GM12878 (cell line): ENCODE measurements at regions not wholly inside any gene's neighbourhood (a gene's known extent, or its start where the extent isn't known, plus 50 kb on each side); places are given as distances from the start of the nearest gene placed in this dataset.
"Not testable (repeated sequence)": the region's sequence is repeated elsewhere in the genome, so short reads cannot be mapped to it uniquely, and the experiment has no call there.

Source experiments
- ATAC-seq: fragments of 200-7000 bp; cut with Tn5 transposase; 3 replicates; pipeline ENCODE4 v1.9.1; 2020; ENCODE audit warnings: mild to moderate bottlenecking, moderate library complexity
- BruUV-seq: library from RNA; stranded (reverse); fragments of 400-500 nt; replicated peaks from 2 replicates; lab custom pipeline; 2021; lab: Mats Ljungman, UMichigan
- CTCF ChIA-PET: fragments of 300-600 bp; sonication (Branson Sonifier 250); formaldehyde crosslinking; extraction: SDS; loops from one replicate; lab custom pipeline; 2021; ENCODE audit warnings: inconsistent platforms; lab: Yijun Ruan, JAX
- POLR2A ChIA-PET: fragments of 350-600 bp; formaldehyde crosslinking; extraction: SDS; loops from one replicate; lab custom pipeline; 2021; ENCODE audit warnings: inconsistent platforms; lab: Charles Lee
- RAD21 ChIA-PET: fragments of 300-600 bp; sonication (Branson Sonifier 250); formaldehyde crosslinking; loops from one replicate; lab custom pipeline; 2023; ENCODE audit warnings: antibody characterized with exemption; ENCODE audit not compliant: unreplicated experiment; lab: Charles Lee
- SMC1A ChIA-PET: fragments of 300-600 bp; sonication (Branson Sonifier 250); formaldehyde crosslinking; loops from one replicate; lab custom pipeline; 2023; ENCODE audit not compliant: unreplicated experiment, uncharacterized antibody; lab: Charles Lee
- DNase-seq: peaks from one replicate; pipeline ENCODE4 v3.0.0-alpha.2; 2011; ENCODE audit warnings: low read depth, low spot score
- FAIRE-seq: peaks from 3 replicates; lab custom pipeline; 2011; peaks lifted over from hg19 to GRCh38; lab: Jason Lieb, UNC
- H2AFZ ChIP-seq: 2 replicates; pipeline ENCODE4 v1.6.0; 2011; ENCODE audit warnings: low read depth, low read length, control low read depth; ENCODE audit not compliant: control insufficient read depth
- H3K27ac ChIP-seq: 2 replicates; pipeline ENCODE4 v1.5.1; 2011; ENCODE audit warnings: control low read depth; ENCODE audit not compliant: control insufficient read depth, insufficient read depth
- H3K27me3 ChIP-seq, 2 experiments: replicated peaks in 1 of 2; 2 replicates each; pipeline versions ENCODE4 v1.6.0 to v1.6.1; 2011; ENCODE audit warnings: low read length in 1 of 2; ENCODE audit not compliant: control insufficient read depth in 2 of 2, insufficient read depth in 2 of 2
- H3K36me3 ChIP-seq, 2 experiments: 2 replicates each; pipeline ENCODE4 v1.5.1; 2011; ENCODE audit warnings: low read length in 1 of 2; ENCODE audit not compliant: control insufficient read depth in 2 of 2, insufficient read depth in 2 of 2
- H3K4me1 ChIP-seq: 2 replicates; pipeline ENCODE4 v1.6.1; 2011; ENCODE audit warnings: mild to moderate bottlenecking, low read length, moderate library complexity, mixed read lengths; ENCODE audit not compliant: control insufficient read depth, insufficient read depth
- H3K4me2 ChIP-seq: 2 replicates; pipeline ENCODE4 v1.6.0; 2011; ENCODE audit warnings: control low read depth; ENCODE audit not compliant: control insufficient read depth, insufficient read depth
- H3K4me3 ChIP-seq: fragments of 200-600 bp; sonication (generic); 2 replicates; pipeline ENCODE4 v1.5.1; 2016
- H3K79me2 ChIP-seq: 2 replicates; pipeline ENCODE4 v1.6.0; 2011; ENCODE audit warnings: low read length; ENCODE audit not compliant: control insufficient read depth, insufficient read depth
- H3K9ac ChIP-seq: 2 replicates; pipeline ENCODE4 v1.8.0; 2011; ENCODE audit warnings: low read length, control low read depth, mixed read lengths; ENCODE audit not compliant: control insufficient read depth, insufficient read depth
- H3K9me3 ChIP-seq: replicated peaks from 3 replicates; pipeline ENCODE4 v1.5.1; 2011; ENCODE audit warnings: mild to moderate bottlenecking, low read length; ENCODE audit not compliant: control insufficient read depth, insufficient read depth
- H4K20me1 ChIP-seq: 2 replicates; pipeline ENCODE4 v1.6.0; 2011; ENCODE audit not compliant: control insufficient read depth, insufficient read depth
- ASH2L ChIP-seq: fragments of 300-600, 200-600 bp; sonication (generic); IDR thresholded peaks from 2 replicates; pipeline ENCODE4 v1.6.1; 2017; ENCODE audit warnings: low read depth, mild to moderate bottlenecking, borderline replicate concordance
- CBX5 ChIP-seq: sonication (generic); IDR thresholded peaks from 2 replicates; pipeline ENCODE4 v1.6.1; 2016; ENCODE audit warnings: low read depth, moderate library complexity, mild to moderate bottlenecking, inconsistent platforms
- DPF2 ChIP-seq: fragments of 450-650 bp; IDR thresholded peaks from 2 replicates; pipeline ENCODE4 v1.6.1; 2017; ENCODE audit warnings: mild to moderate bottlenecking
- EED ChIP-seq: sonication (generic); IDR thresholded peaks from 2 replicates; pipeline ENCODE4 v1.6.1; 2016; ENCODE audit warnings: antibody characterized with exemption, low read depth
- IRF4 ChIP-seq: IDR thresholded peaks from 2 replicates; pipeline ENCODE4 v1.6.1; 2011; ENCODE audit warnings: low read depth, low read length
- NBN ChIP-seq: fragments of 450-650 bp; IDR thresholded peaks from 2 replicates; pipeline ENCODE4 v1.6.1; 2016
- RB1 ChIP-seq: fragments of 450-650 bp; formaldehyde crosslinking; IDR thresholded peaks from 2 replicates; pipeline ENCODE4 v1.6.1; 2017; ENCODE audit warnings: mild to moderate bottlenecking, borderline replicate concordance
- RCOR1 ChIP-seq: conservative IDR thresholded peaks from 2 replicates; pipeline ENCODE4 v1.6.1; 2012; ENCODE audit warnings: low read depth, low read length, improper control_type of control experiment
- ZNF274 ChIP-seq: IDR thresholded peaks from one replicate; pipeline ENCODE4 v1.8.0; 2011; ENCODE audit not compliant: insufficient read length, insufficient read depth
- WGBS: methylation state at CpG from one replicate; pipeline ENCODE4 v1.1.6; 2016; ENCODE audit warnings: low lambda C conversion rate; ENCODE audit not compliant: insufficient replicate concordance, insufficient coverage; ENCODE audit errors: missing lambda C conversion rate; 5-methylcytosine and 5-hydroxymethylcytosine counted together
- in situ Hi-C: fragments of 300-500 bp; cut with MboI; formaldehyde crosslinking; loops from 9 replicates; pipeline ENCODE4 v1.14.3; 2018; ENCODE audit warnings: mixed read lengths
- intact Hi-C: fragments of 100-400 bp; cut with micrococcal nuclease; formaldehyde crosslinking; loops from one replicate; pipeline ENCODE4 v1.14.2; 2022; ENCODE audit not compliant: unreplicated experiment
- TF ChIP-seq, protein P1 (sequence below): fragments of 450-650 bp; IDR thresholded peaks from 2 replicates; pipeline ENCODE4 v1.6.1; 2017; ENCODE audit warnings: low read depth, mild to moderate bottlenecking, moderate library complexity

DNA sequence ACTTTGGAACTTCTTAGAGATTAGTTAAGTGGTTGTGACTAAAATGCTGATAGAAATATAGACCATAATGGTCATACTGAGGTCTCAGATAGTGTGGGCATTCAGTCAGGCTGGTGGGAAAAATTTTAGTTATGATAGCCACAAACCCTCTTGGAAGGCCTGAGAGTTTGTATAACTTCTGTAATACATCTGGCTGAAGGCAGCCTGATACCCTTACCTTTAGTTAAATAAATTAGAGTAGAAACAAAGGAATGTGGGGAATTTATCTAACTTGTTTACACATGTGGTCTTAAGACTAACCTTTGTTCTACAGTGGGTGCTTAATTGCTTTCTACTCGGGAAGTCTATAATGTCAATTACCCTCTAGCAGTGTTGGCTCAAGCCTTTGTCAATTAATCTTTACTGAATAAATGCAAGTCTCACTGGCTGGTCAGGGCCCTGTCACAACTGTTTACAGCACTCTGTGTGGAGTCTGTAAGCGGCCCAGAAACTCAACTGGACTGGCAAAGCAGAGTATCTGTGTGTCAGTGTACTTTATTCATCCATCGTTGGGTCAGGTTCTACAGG lies 184.0 kb downstream of the FBXO4 start:
- ChIA-PET SMC1A (no interaction called here), CTCF (interaction anchor here (1.0 kb wide), 1 partner anchor 17 kb away, joined by 4 read pairs; no protein-coding TSS in a partner anchor), POLR2A (no interaction called here), RAD21 (no interaction called here)
- Histone ChIP-seq H3K4me1 (no peaks in the 10 kb centered on the region), H3K27me3 (no peaks in the 10 kb centered on the region), H3K9me3 (no peaks in the 10 kb centered on the region), H3K36me3 (no peaks in the 10 kb centered on the region), H3K4me3 (no peak overlapping the region), H3K4me2 (no peak overlapping the region), H4K20me1 (no peaks in the 10 kb centered on the region), H3K27ac (no peak overlapping the region), H3K79me2 (no peaks in the 10 kb centered on the region), H2AFZ (no peak overlapping the region), H3K9ac (no peak overlapping the region)
- FAIRE-seq (no peak), ATAC-seq (no peak), DNase-seq (no peak)
- 10% methylated on average over 3 of the region's 3 CpGs for WGBS
- TF ChIP-seq DPF2 = no peak
- no peak for TF ChIP-seq CBX5
- TF ChIP-seq, protein P1, sequence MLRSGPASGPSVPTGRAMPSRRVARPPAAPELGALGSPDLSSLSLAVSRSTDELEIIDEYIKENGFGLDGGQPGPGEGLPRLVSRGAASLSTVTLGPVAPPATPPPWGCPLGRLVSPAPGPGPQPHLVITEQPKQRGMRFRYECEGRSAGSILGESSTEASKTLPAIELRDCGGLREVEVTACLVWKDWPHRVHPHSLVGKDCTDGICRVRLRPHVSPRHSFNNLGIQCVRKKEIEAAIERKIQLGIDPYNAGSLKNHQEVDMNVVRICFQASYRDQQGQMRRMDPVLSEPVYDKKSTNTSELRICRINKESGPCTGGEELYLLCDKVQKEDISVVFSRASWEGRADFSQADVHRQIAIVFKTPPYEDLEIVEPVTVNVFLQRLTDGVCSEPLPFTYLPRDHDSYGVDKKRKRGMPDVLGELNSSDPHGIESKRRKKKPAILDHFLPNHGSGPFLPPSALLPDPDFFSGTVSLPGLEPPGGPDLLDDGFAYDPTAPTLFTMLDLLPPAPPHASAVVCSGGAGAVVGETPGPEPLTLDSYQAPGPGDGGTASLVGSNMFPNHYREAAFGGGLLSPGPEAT = no peak
- no peak for TF ChIP-seq RB1
- no peak for TF ChIP-seq RCOR1
- no peak for TF ChIP-seq NBN
- no peak for TF ChIP-seq ZNF274
- TF ChIP-seq IRF4 = no peak
- no peak for TF ChIP-seq ASH2L
- TF ChIP-seq EED = no peak
- intact Hi-C loops (no loop called here), in situ Hi-C loops (no loop called here)
- BruUV-seq = no TSS peak

DNA sequence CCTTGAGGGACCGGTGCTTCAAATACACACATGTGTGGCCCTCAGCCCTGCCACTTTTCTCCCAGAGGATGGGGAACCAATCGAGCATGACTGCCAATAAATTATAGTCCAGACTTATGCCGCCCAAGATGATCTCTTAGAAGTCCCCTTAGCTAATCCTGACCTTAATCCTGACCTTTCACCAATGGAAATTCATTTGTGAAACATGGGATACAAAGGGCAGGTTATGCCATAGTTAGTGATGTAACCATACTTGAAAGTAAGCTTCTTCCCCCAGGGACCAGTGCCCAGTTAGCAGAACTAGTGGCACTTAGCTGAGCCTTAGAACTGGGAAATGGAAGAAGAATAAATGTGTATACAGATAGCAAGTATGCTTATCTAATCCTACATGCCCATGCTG lies 190.6 kb downstream of the FBXO4 start:
- DNase-seq, H4K20me1 ChIP-seq, H3K9me3 ChIP-seq, H3K4me2 ChIP-seq, in situ Hi-C loops, H3K9ac ChIP-seq, H3K4me3 ChIP-seq, intact Hi-C loops, ATAC-seq, H3K27me3 ChIP-seq, SMC1A ChIA-PET, RAD21 ChIA-PET, H3K27ac ChIP-seq, CTCF ChIA-PET, POLR2A ChIA-PET, H3K36me3 ChIP-seq, FAIRE-seq, H2AFZ ChIP-seq, H3K4me1 ChIP-seq, BruUV-seq, H3K79me2 ChIP-seq: not testable (repeated sequence)
- 12% methylated on average over 3 of the region's 3 CpGs for WGBS
